GM21576 (cell line): ENCODE measurements at regions not wholly inside any gene's neighbourhood (a gene's known extent, or its start where the extent isn't known, plus 50 kb on each side); places are given as distances from the start of the nearest gene placed in this dataset.

Experiments
- ATAC-seq: cut with Tn5 transposase; IDR thresholded peaks from one replicate; pipeline ENCODE4 v1.9.1; 2021; ENCODE audit warnings: mild to moderate bottlenecking, moderate library complexity; ENCODE audit not compliant: unreplicated experiment

DNA sequence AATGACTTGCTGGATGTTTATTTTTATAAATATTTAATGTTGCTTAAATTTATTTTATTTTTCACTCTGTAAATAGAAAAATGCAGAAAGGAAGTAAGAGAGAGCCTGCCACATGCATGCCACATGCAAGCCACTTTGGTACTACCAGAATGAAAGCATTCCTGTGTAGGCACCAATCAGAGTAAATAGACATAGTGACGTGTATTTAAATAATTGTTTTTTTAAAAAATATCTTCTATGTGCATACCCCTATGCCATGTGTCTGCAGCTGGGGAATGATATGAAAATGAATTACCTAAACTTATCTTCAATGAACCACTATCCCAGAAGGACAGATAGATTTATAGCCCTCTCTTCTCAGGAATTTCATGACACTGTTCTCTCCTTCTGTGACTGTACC, 651.5 kb upstream of the RIOK2 start:
- no peak for ATAC-seq

GRCh38 chr5:97835112-97835511, 652.1 kb upstream of the RIOK2 start:
- ATAC-seq = no peak

GRCh38 chr5:97836816-97837215, 653.8 kb upstream of the RIOK2 start:
- no peak for ATAC-seq

GRCh38 chr5:97838214-97838613, 655.2 kb upstream of the RIOK2 start:
- peak; percentile 92 for ATAC-seq

- ATAC-seq = no peak
These were observed 656.5 kb upstream of the RIOK2 start for GRCh38 chr5:97839341-97840086.

DNA sequence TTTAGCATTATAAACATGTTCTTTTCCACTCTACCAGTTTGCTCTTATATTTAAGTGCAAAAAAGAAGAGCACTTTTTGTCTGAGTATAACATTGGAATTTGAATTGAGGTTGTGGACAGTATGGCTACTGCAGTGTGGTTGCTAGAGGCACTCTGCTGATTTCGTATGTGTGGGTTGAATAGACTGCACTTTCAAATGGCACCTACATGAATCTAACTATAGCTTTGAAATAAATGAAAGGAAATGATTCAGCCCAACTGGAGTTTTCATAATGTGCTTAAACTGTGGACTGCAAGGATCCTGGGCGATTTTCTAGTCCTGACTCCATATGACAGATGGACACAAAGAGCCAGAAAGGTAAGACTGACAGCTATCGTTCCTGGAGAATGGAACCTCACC, 657.6 kb upstream of the RIOK2 start:
- no peak for ATAC-seq

- no peak for ATAC-seq
These were observed 659.6 kb upstream of the RIOK2 start for GRCh38 chr5:97842687-97843086.

DNA sequence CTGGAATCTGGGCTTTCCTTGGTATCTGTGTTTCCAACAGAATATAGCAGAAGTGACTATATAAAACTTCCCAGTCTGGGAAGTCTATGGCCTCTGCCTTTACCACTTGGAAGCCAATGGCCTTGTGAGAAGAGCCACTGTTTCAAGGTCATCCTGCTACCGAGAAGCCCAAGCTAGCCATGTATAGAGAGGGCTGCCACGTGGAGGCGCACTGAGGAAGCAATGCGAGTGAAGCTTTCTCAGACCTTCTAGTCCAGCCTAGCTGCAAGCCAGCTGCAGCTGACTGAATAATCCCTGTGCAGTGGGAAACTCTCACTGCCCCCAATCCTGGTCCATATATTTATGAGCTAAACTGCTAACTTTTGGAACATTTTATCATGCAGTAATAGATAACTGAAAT, 661.8 kb upstream of the RIOK2 start:
- ATAC-seq = no peak

GRCh38 chr5:97846643-97847042, 663.6 kb upstream of the RIOK2 start:
- ATAC-seq = no peak

- no peak for ATAC-seq
These were observed 665.0 kb upstream of the RIOK2 start for GRCh38 chr5:97847920-97848631.

DNA sequence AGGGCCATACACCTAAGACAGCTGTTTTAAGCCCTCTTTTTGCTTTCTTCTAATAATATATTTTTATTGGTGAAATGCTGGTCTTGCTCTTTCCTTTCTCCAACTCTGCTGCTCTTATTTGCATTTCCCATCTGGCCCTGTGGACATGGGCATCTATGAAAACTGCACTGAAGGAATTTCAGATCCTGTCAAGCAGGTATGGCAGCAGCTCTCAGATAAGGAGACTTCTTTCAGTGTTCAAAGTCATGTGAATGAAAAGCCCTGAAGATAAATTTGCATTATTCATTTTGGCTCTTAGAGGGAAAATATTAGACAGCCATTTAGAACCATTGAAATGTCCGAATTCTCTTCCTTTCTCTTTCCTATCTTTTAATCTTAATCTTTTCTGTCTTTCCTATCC, 668.0 kb upstream of the RIOK2 start:
- no peak for ATAC-seq

GRCh38 chr5:97854871-97855762, 672.1 kb upstream of the RIOK2 start:
- no peak for ATAC-seq

- ATAC-seq = no peak
These were observed 691.4 kb upstream of the RIOK2 start for GRCh38 chr5:97874491-97874890.

- ATAC-seq = no peak
These were observed 693.2 kb upstream of the RIOK2 start for GRCh38 chr5:97876272-97876671.

DNA sequence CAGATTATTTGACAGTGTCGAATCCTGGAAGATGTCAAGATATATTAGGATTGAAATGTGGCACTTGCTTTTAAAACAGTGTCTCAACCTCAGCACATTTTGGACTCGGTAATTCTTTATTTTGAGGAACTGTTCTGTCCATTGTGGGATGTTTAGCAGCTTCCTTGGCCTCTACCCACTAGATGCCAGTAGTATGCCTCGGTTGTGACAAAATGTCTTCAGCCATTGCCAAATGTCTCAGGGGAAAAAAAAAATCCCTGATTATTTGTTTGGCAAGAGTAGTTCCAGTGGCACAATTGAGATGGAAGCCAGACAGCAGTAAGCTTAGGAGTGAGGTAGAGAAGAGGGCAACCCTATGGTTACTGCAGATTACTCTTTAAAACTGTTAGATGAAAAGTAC, 694.5 kb upstream of the RIOK2 start:
- no peak for ATAC-seq

GRCh38 chr5:97888439-97888838, 705.4 kb upstream of the RIOK2 start:
- peak; percentile 93 for ATAC-seq

DNA sequence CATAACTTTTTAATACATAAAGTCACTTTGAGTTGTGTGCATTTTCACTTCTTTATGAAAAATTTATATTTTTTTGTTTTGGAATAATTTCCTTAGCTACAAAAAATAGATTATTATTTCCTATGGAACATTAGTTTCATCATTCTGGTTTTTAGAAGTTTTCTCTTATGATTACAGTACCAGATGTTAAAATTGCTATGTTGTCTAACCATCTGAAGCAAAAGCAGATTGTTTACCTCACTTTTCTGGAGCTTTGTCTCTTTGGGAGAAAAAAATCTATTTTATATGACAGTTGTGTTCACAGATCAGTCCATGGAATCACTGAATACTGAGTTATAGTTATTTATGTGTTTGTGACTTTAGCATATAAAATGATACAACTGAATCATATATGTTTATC, 708.9 kb upstream of the RIOK2 start:
- no peak for ATAC-seq

GRCh38 chr5:97903742-97904141, 720.7 kb upstream of the RIOK2 start:
- ATAC-seq = no peak

DNA sequence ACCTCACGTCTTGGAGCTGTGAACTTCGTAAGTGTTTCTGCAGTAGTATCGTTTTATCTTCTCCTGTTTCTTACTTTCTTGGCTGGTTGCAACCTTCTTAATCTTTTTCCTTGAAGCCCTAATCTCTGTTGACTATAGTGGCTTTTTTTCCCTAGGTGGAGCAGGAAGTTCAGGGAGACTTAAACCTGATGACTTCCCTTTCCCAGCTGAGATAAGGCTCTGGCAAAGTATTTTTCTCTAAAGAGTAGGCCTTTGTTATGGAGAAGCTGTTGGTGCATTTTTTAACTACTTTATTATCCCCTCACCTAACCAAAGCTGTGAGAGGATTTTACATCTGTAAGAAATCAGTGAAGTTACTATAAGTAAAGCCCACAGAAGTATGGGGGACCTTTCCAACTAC, 723.1 kb upstream of the RIOK2 start:
- no peak for ATAC-seq

- ATAC-seq = no peak
These were observed 724.8 kb upstream of the RIOK2 start for GRCh38 chr5:97907646-97908400.

- ATAC-seq = no peak
These were observed 726.5 kb upstream of the RIOK2 start for GRCh38 chr5:97909541-97909940.
